Hepatocyte (in vitro differentiated cells): ENCODE measurements at regions not wholly inside any gene's neighbourhood (a gene's known extent, or its start where the extent isn't known, plus 50 kb on each side); places are given as distances from the start of the nearest gene placed in this dataset.
"Not testable (repeated sequence)": the region's sequence is repeated elsewhere in the genome, so short reads cannot be mapped to it uniquely, and the experiment has no call there.

Experiments
- DNase-seq: peaks from one replicate; pipeline ENCODE4 v3.0.0-alpha.2; 2016; ENCODE audit warnings: low spot score
- H2AFZ ChIP-seq: fragments of 200-600 bp; sonication (generic); 2 replicates; pipeline ENCODE4 v1.6.0; 2016; ENCODE audit warnings: antibody characterized with exemption, mild to moderate bottlenecking
- H3K27ac ChIP-seq: fragments of 200-600 bp; sonication (generic); 2 replicates; pipeline ENCODE4 v1.5.1; 2016; ENCODE audit warnings: mild to moderate bottlenecking
- H3K27me3 ChIP-seq: fragments of 200-600 bp; sonication (generic); 2 replicates; pipeline ENCODE4 v1.6.1; 2016
- H3K36me3 ChIP-seq: fragments of 200-600 bp; sonication (generic); replicated peaks from 2 replicates; pipeline ENCODE4 v1.5.1; 2016; ENCODE audit warnings: low read depth; ENCODE audit not compliant: insufficient read depth
- H3K4me1 ChIP-seq: fragments of 200-600 bp; sonication (generic); 2 replicates; pipeline ENCODE4 v1.5.1; 2016; ENCODE audit warnings: mild to moderate bottlenecking, moderate library complexity; ENCODE audit not compliant: insufficient read depth
- H3K4me2 ChIP-seq: fragments of 200-600 bp; sonication (generic); 2 replicates; pipeline ENCODE4 v1.6.0; 2016
- H3K4me3 ChIP-seq: fragments of 200-600 bp; sonication (generic); 2 replicates; pipeline ENCODE4 v1.5.1; 2016; ENCODE audit warnings: mild to moderate bottlenecking
- H3K79me2 ChIP-seq: fragments of 200-600 bp; sonication (generic); 2 replicates; pipeline ENCODE4 v1.6.0; 2017; ENCODE audit warnings: mild to moderate bottlenecking
- H3K9me2 ChIP-seq: fragments of 200-600 bp; sonication (generic); replicated peaks from 2 replicates; pipeline ENCODE4 v1.6.0; 2017; ENCODE audit warnings: mild to moderate bottlenecking; ENCODE audit not compliant: insufficient read depth
- H3K9me3 ChIP-seq: fragments of 200-600 bp; sonication (generic); 2 replicates; pipeline ENCODE4 v1.5.1; 2016; ENCODE audit warnings: low read depth, mild to moderate bottlenecking
- H4K20me1 ChIP-seq: fragments of 200-600 bp; sonication (generic); 2 replicates; pipeline ENCODE4 v1.6.0; 2016; ENCODE audit warnings: mild to moderate bottlenecking; ENCODE audit not compliant: insufficient read depth, poor library complexity, severe bottlenecking
- CTCF ChIP-seq: fragments of 200-600 bp; sonication (generic); IDR thresholded peaks from 2 replicates; pipeline ENCODE4 v1.5.1; 2016; ENCODE audit warnings: antibody characterized with exemption, mild to moderate bottlenecking; ENCODE audit not compliant: poor library complexity
- EZH2 ChIP-seq: fragments of 200-600 bp; sonication (generic); IDR thresholded peaks from 2 replicates; pipeline ENCODE4 v1.6.1; 2016; ENCODE audit warnings: antibody characterized with exemption, mild to moderate bottlenecking, borderline replicate concordance
- EZH2phosphoT487 ChIP-seq: fragments of 200-600 bp; sonication (generic); IDR thresholded peaks from one replicate; pipeline ENCODE4 v1.6.1; 2018; ENCODE audit warnings: antibody characterized with exemption, mild to moderate bottlenecking, low read depth, moderate library complexity; ENCODE audit not compliant: unreplicated experiment, severe bottlenecking
- WGBS: methylation state at CpG from one replicate; pipeline ENCODE4 v1.1.6; 2016; ENCODE audit warnings: low lambda C conversion rate; ENCODE audit errors: missing lambda C conversion rate; 5-methylcytosine and 5-hydroxymethylcytosine counted together

- TF ChIP-seq EZH2, result no peak
- no peak for TF ChIP-seq CTCF
- no peak for TF ChIP-seq EZH2phosphoT487
- no peak overlapping the region for H3K27ac ChIP-seq
- H3K27me3 ChIP-seq, result no peaks in the 10 kb centered on the region
- H3K36me3 ChIP-seq, result no peaks in the 10 kb centered on the region
- H3K4me2 ChIP-seq, result no peak overlapping the region
- H3K9me2 ChIP-seq, result no peaks in the 10 kb centered on the region
- WGBS, result 92% methylated on average over 6 of the region's 6 CpGs
- DNase-seq, result no peak
- H3K9me3 ChIP-seq, result no peaks in the 10 kb centered on the region
- no peak overlapping the region for H2AFZ ChIP-seq
- peaks cover 20% of the 10 kb centered on the region for H3K4me1 ChIP-seq
- H3K79me2 ChIP-seq, result no peaks in the 10 kb centered on the region
- no peaks in the 10 kb centered on the region for H4K20me1 ChIP-seq
- no peak overlapping the region for H3K4me3 ChIP-seq
These were observed 237.1 kb upstream of the GALNT17 start for GRCh38 chr7:70894799-70895198.

- WGBS, result 65% methylated on average over 7 of the region's 7 CpGs
- H3K4me3 ChIP-seq, H2AFZ ChIP-seq, DNase-seq, H3K9me3 ChIP-seq, H3K27ac ChIP-seq, H3K36me3 ChIP-seq, H4K20me1 ChIP-seq, H3K4me2 ChIP-seq, H3K79me2 ChIP-seq, H3K9me2 ChIP-seq, H3K27me3 ChIP-seq: not testable (repeated sequence)
- H3K4me1 ChIP-seq, result peaks cover 20% of the 10 kb centered on the region
These were observed 236.4 kb upstream of the GALNT17 start for GRCh38 chr7:70895337-70896200.

- Histone ChIP-seq H3K27me3 (no peaks in the 10 kb centered on the region), H3K4me1 (no peaks in the 10 kb centered on the region), H3K4me2 (no peak overlapping the region), H3K9me2 (no peaks in the 10 kb centered on the region), H3K79me2 (no peaks in the 10 kb centered on the region), H3K9me3 (peaks cover 5% of the 10 kb centered on the region), H4K20me1 (no peaks in the 10 kb centered on the region), H3K27ac (no peak overlapping the region), H3K36me3 (no peaks in the 10 kb centered on the region), H2AFZ (no peak overlapping the region), H3K4me3 (no peak overlapping the region)
- WGBS, result 62% methylated on average over 6 of the region's 6 CpGs
- TF ChIP-seq EZH2 (no peak), CTCF (no peak), EZH2phosphoT487 (no peak)
- DNase-seq, result no peak
These were observed 224.4 kb upstream of the GALNT17 start for GRCh38 chr7:70907259-70908247.

- no peak overlapping the region for H3K4me2 ChIP-seq
- no peak overlapping the region for H2AFZ ChIP-seq
- H3K4me1 ChIP-seq, result peaks cover 2% of the 10 kb centered on the region
- no peaks in the 10 kb centered on the region for H3K9me2 ChIP-seq
- H3K79me2 ChIP-seq, result no peaks in the 10 kb centered on the region
- no peaks in the 10 kb centered on the region for H3K36me3 ChIP-seq
- H3K9me3 ChIP-seq, result no peaks in the 10 kb centered on the region
- H3K27ac ChIP-seq, result no peak overlapping the region
- WGBS, result 91% methylated on average over 2 of the region's 4 CpGs
- DNase-seq, result no peak
- no peak overlapping the region for H3K4me3 ChIP-seq
- TF ChIP-seq CTCF (no peak), EZH2 (no peak), EZH2phosphoT487 (no peak)
- no peaks in the 10 kb centered on the region for H3K27me3 ChIP-seq
- no peaks in the 10 kb centered on the region for H4K20me1 ChIP-seq
These were observed 218.0 kb upstream of the GALNT17 start for GRCh38 chr7:70913924-70914323.
